SK-N-SH treated with all-trans-retinoic acid at 6 μM for 48 hours (cell line): ENCODE measurements at regions not wholly inside any gene's neighbourhood (a gene's known extent, or its start where the extent isn't known, plus 50 kb on each side); places are given as distances from the start of the nearest gene placed in this dataset.

ENCODE experiments used
- ATAC-seq: fragments of 200-7000 bp; cut with Tn5 transposase; 3 replicates; pipeline ENCODE4 v1.9.1; 2020; ENCODE audit warnings: mild to moderate bottlenecking, moderate library complexity
- ARNTL ChIP-seq: fragments of 450-650 bp; formaldehyde crosslinking; IDR thresholded peaks from 2 replicates; pipeline ENCODE4 v1.5.0; 2020; ENCODE audit warnings: low read depth, mild to moderate bottlenecking, moderate library complexity, borderline replicate concordance
- BACH2 ChIP-seq: fragments of 250-450 bp; sonication (Bioruptor Pico); IDR thresholded peaks from 2 replicates; pipeline ENCODE4 v1.9.0; 2021; ENCODE audit warnings: mild to moderate bottlenecking, borderline replicate concordance
- CSRNP3 ChIP-seq: fragments of 250-450 bp; sonication (Bioruptor Pico); IDR thresholded peaks from 2 replicates; pipeline ENCODE4 v1.5.1; 2021; ENCODE audit warnings: mild to moderate bottlenecking, moderate library complexity
- ESRRG ChIP-seq: fragments of 250-450 bp; sonication (Bioruptor Pico); IDR thresholded peaks from 2 replicates; pipeline ENCODE4 v1.6.1; 2021; ENCODE audit warnings: mild to moderate bottlenecking
- GLIS3 ChIP-seq: fragments of 250-450 bp; sonication (Bioruptor Pico); IDR thresholded peaks from 2 replicates; pipeline ENCODE4 v1.5.0; 2020; ENCODE audit warnings: mild to moderate bottlenecking, moderate library complexity
- ISL1 ChIP-seq: fragments of 250-450 bp; sonication (Bioruptor Pico); IDR thresholded peaks from 2 replicates; pipeline ENCODE4 v2.1.2; 2022; ENCODE audit warnings: mild to moderate bottlenecking, moderate library complexity
- OSR1 ChIP-seq: fragments of 250-450 bp; sonication (Bioruptor Pico); IDR thresholded peaks from 2 replicates; pipeline ENCODE4 v1.8.0; 2022; ENCODE audit warnings: moderate library complexity, mild to moderate bottlenecking, inconsistent platforms
- PPARA ChIP-seq: fragments of 250-450 bp; sonication (Bioruptor Pico); IDR thresholded peaks from 2 replicates; pipeline ENCODE4 v1.5.0; 2020; ENCODE audit warnings: mild to moderate bottlenecking, borderline replicate concordance
- RARB ChIP-seq: fragments of 250-450 bp; sonication (Bioruptor Pico); IDR thresholded peaks from 2 replicates; pipeline ENCODE4 v1.8.0; 2021; ENCODE audit warnings: mild to moderate bottlenecking, moderate library complexity
- SNAI2 ChIP-seq: fragments of 250-450 bp; sonication (Bioruptor Pico); IDR thresholded peaks from 2 replicates; pipeline ENCODE4 v1.5.0; 2020; ENCODE audit warnings: mild to moderate bottlenecking, moderate library complexity
- TCF4 ChIP-seq: fragments of 250-450 bp; sonication (Bioruptor Pico); IDR thresholded peaks from 2 replicates; pipeline ENCODE4 v1.8.0; 2021; ENCODE audit warnings: mild to moderate bottlenecking, moderate library complexity, borderline replicate concordance
- TOX ChIP-seq: fragments of 250-450 bp; sonication (Bioruptor Pico); IDR thresholded peaks from 2 replicates; pipeline ENCODE4 v1.8.0; 2021; ENCODE audit warnings: mild to moderate bottlenecking, moderate library complexity, borderline replicate concordance
- ZC3H10 ChIP-seq: fragments of 250-450 bp; sonication (Bioruptor Pico); IDR thresholded peaks from 2 replicates; pipeline ENCODE4 v1.5.1; 2021; ENCODE audit warnings: mild to moderate bottlenecking, moderate library complexity
- ZFP3 ChIP-seq: fragments of 250-450 bp; sonication (Bioruptor Pico); IDR thresholded peaks from 2 replicates; pipeline ENCODE4 v1.5.0; 2020; ENCODE audit warnings: mild to moderate bottlenecking, moderate library complexity
- ZFP30 ChIP-seq: fragments of 450-650 bp; formaldehyde crosslinking; IDR thresholded peaks from 2 replicates; pipeline ENCODE4 v1.5.0; 2022; ENCODE audit warnings: mild to moderate bottlenecking, moderate library complexity
- ZNF565 ChIP-seq: fragments of 450-650 bp; formaldehyde crosslinking; conservative IDR thresholded peaks from 2 replicates; pipeline ENCODE4 v1.5.0; 2020; ENCODE audit warnings: low read depth, mild to moderate bottlenecking, moderate library complexity
- TF ChIP-seq, protein P1 (sequence below): fragments of 250-450 bp; sonication (Bioruptor Pico); IDR thresholded peaks from 2 replicates; pipeline ENCODE4 v1.5.1; 2020; ENCODE audit warnings: low read depth, mild to moderate bottlenecking, moderate library complexity
- TF ChIP-seq, protein P2 (sequence below): fragments of 250-450 bp; sonication (Bioruptor Pico); IDR thresholded peaks from 2 replicates; pipeline ENCODE4 v1.8.0; 2021; ENCODE audit warnings: low read depth, mild to moderate bottlenecking, moderate library complexity, borderline replicate concordance
- TF ChIP-seq, protein P3 (sequence below): fragments of 250-450 bp; sonication (Bioruptor Pico); IDR thresholded peaks from 2 replicates; pipeline ENCODE4 v1.5.0; 2020; ENCODE audit warnings: mild to moderate bottlenecking, moderate library complexity
- TF ChIP-seq, protein P4 (sequence below): fragments of 250-450 bp; sonication (Bioruptor Pico); IDR thresholded peaks from 2 replicates; pipeline ENCODE4 v1.8.0; 2020; ENCODE audit warnings: mild to moderate bottlenecking, moderate library complexity, borderline replicate concordance

DNA sequence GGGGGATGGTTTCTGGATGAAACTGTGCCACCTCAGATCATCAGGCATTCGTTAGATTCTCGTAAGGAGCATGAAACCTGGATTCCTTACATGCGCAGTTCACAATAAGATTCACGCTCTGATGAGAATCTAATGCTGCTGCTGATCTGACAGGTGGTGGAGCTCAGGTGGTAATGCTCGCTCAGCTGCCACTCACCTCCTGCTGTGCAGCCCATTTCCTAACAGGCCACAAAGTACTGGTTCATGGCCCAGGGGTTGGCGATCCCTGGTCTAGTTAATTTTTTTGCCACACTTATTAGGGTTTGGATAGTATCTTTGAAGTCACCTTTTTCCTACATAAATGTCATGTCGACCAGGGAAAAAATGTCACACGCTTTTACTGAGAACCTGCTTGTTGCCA, 96.8 kb upstream of the MLIP start:
- TF ChIP-seq, protein P1, sequence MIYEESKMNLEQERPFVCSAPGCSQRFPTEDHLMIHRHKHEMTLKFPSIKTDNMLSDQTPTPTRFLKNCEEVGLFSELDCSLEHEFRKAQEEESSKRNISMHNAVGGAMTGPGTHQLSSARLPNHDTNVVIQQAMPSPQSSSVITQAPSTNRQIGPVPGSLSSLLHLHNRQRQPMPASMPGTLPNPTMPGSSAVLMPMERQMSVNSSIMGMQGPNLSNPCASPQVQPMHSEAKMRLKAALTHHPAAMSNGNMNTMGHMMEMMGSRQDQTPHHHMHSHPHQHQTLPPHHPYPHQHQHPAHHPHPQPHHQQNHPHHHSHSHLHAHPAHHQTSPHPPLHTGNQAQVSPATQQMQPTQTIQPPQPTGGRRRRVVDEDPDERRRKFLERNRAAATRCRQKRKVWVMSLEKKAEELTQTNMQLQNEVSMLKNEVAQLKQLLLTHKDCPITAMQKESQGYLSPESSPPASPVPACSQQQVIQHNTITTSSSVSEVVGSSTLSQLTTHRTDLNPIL (CRISPR knock-in tag), result no peak
- no peak for TF ChIP-seq PPARA (CRISPR knock-in tag)
- TF ChIP-seq, all 23 proteins: peak for 0
- no peak for ATAC-seq

DNA sequence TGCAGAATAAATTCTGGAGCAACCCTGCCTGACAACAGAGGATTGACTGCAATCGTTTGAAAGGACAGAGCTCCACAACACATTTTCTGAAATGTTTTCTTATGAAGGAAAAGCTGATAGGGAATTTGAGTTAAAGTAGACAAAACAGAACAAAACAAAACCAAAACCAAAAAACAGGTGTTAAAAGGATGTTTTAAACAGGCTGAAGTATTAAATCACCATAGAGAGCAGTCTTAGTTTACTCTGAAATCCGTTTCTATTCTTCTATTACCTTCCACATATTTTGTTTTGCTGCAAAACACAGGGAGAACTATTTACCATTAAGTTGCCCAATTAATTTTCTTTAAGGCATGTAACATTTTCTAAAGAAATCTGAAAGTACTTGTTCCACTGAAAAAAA, 93.4 kb upstream of the MLIP start:
- no peak for ATAC-seq
- TF ChIP-seq CSRNP3 (CRISPR knock-in tag) (no peak), ARNTL (no peak), RARB (CRISPR knock-in tag) (no peak), ISL1 (CRISPR knock-in tag) (no peak), ZFP30 (no peak), ZNF565 (CRISPR knock-in tag) (no peak), SNAI2 (CRISPR knock-in tag) (no peak), TOX (CRISPR knock-in tag) (no peak), ZFP3 (CRISPR knock-in tag) (no peak), ZC3H10 (no peak)
- TF ChIP-seq, protein P2, sequence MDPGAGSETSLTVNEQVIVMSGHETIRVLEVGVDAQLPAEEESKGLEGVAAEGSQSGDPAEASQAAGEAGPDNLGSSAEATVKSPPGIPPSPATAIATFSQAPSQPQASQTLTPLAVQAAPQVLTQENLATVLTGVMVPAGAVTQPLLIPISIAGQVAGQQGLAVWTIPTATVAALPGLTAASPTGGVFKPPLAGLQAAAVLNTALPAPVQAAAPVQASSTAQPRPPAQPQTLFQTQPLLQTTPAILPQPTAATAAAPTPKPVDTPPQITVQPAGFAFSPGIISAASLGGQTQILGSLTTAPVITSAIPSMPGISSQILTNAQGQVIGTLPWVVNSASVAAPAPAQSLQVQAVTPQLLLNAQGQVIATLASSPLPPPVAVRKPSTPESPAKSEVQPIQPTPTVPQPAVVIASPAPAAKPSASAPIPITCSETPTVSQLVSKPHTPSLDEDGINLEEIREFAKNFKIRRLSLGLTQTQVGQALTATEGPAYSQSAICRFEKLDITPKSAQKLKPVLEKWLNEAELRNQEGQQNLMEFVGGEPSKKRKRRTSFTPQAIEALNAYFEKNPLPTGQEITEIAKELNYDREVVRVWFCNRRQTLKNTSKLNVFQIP (CRISPR knock-in tag), result no peak

DNA sequence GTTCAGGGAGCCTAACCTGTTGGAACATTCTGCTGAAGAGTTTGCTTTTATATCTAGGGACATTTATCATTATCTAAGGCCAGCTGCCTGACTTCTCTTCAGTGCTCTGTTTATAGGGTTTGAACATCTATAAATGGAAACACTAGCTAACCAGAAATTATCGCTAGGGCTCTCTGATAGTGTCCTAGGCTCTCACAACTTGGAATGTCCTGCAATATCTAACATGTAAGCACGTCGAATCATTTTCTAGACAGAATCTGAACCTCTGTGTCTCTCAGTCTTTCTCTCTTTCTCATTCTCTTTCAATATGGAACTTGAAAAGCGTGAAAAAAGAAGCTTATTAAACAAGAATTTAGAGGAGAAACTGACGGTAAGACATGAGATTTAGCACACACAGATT, 92.5 kb upstream of the MLIP start:
- ATAC-seq, result no peak
- TF ChIP-seq, protein P3, sequence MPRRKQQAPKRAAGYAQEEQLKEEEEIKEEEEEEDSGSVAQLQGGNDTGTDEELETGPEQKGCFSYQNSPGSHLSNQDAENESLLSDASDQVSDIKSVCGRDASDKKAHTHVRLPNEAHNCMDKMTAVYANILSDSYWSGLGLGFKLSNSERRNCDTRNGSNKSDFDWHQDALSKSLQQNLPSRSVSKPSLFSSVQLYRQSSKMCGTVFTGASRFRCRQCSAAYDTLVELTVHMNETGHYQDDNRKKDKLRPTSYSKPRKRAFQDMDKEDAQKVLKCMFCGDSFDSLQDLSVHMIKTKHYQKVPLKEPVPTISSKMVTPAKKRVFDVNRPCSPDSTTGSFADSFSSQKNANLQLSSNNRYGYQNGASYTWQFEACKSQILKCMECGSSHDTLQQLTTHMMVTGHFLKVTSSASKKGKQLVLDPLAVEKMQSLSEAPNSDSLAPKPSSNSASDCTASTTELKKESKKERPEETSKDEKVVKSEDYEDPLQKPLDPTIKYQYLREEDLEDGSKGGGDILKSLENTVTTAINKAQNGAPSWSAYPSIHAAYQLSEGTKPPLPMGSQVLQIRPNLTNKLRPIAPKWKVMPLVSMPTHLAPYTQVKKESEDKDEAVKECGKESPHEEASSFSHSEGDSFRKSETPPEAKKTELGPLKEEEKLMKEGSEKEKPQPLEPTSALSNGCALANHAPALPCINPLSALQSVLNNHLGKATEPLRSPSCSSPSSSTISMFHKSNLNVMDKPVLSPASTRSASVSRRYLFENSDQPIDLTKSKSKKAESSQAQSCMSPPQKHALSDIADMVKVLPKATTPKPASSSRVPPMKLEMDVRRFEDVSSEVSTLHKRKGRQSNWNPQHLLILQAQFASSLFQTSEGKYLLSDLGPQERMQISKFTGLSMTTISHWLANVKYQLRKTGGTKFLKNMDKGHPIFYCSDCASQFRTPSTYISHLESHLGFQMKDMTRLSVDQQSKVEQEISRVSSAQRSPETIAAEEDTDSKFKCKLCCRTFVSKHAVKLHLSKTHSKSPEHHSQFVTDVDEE, result no peak
- TF ChIP-seq, protein P2 (CRISPR knock-in tag), result no peak

DNA sequence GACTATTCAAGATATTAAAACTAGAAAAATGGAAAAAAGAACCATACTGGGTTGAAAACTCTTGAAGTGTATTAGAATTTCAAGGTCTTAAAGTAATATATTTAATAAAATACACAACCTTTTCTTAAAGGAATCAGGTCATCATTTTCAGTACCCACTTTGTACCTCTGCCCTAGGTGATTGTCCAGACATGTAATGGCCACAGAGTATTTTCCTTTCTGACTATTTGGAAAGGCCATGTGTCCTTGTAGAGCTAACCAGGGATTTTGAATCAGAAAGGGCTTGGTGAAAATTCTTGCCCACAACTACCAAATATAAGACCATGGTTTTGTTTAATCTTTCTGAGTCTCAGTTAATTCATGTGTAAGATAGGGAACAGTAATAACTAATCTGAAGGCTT, 91.4 kb upstream of the MLIP start:
- no peak for ATAC-seq
- no peak for TF ChIP-seq ZNF565 (CRISPR knock-in tag)
- TF ChIP-seq ZFP3 (CRISPR knock-in tag), result no peak
- TF ChIP-seq CSRNP3 (CRISPR knock-in tag), result no peak
- TF ChIP-seq GLIS3 (CRISPR knock-in tag), result no peak
- TF ChIP-seq ZFP30, result no peak
- TF ChIP-seq ESRRG, result no peak
- TF ChIP-seq TCF4 (CRISPR knock-in tag), result no peak
- no peak for TF ChIP-seq ISL1 (CRISPR knock-in tag)
- TF ChIP-seq OSR1 (CRISPR knock-in tag), result no peak
- TF ChIP-seq SNAI2 (CRISPR knock-in tag), result no peak
- no peak for TF ChIP-seq BACH2 (CRISPR knock-in tag)
- no peak for TF ChIP-seq PPARA (CRISPR knock-in tag)
- TF ChIP-seq ZC3H10, result no peak
- TF ChIP-seq, protein P2 (CRISPR knock-in tag), result no peak
- TF ChIP-seq, protein P4, sequence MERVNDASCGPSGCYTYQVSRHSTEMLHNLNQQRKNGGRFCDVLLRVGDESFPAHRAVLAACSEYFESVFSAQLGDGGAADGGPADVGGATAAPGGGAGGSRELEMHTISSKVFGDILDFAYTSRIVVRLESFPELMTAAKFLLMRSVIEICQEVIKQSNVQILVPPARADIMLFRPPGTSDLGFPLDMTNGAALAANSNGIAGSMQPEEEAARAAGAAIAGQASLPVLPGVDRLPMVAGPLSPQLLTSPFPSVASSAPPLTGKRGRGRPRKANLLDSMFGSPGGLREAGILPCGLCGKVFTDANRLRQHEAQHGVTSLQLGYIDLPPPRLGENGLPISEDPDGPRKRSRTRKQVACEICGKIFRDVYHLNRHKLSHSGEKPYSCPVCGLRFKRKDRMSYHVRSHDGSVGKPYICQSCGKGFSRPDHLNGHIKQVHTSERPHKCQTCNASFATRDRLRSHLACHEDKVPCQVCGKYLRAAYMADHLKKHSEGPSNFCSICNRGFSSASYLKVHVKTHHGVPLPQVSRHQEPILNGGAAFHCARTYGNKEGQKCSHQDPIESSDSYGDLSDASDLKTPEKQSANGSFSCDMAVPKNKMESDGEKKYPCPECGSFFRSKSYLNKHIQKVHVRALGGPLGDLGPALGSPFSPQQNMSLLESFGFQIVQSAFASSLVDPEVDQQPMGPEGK (CRISPR knock-in tag), result no peak
